Calu3 (cell line): ENCODE measurements at regions not wholly inside any gene's neighbourhood (a gene's known extent, or its start where the extent isn't known, plus 50 kb on each side); places are given as distances from the start of the nearest gene placed in this dataset.

ENCODE experiments used
- BruUV-seq: library from RNA; stranded (reverse); fragments of 400-500 nt; replicated peaks from 2 replicates; lab custom pipeline; 2021; lab: Mats Ljungman, UMichigan
- CTCF ChIA-PET: fragments of 300-600 bp; sonication (Branson Sonifier 250); formaldehyde crosslinking; loops from one replicate; lab custom pipeline; 2022; ENCODE audit warnings: antibody characterized with exemption; lab: Charles Lee
- DNase-seq: peaks from one replicate; pipeline ENCODE4 v3.0.0; 2022
- H3K27ac Mint-ChIP-seq: one replicate; pipeline ENCODE4 v1.8.0; 2022; ENCODE audit warnings: mixed read lengths; ENCODE audit not compliant: unreplicated experiment
- H3K27me3 Mint-ChIP-seq: one replicate; pipeline ENCODE4 v1.8.0; 2022; ENCODE audit warnings: mixed read lengths; ENCODE audit not compliant: unreplicated experiment
- H3K36me3 Mint-ChIP-seq: one replicate; pipeline ENCODE4 v1.8.0; 2022; ENCODE audit warnings: mild to moderate bottlenecking, moderate library complexity, mixed read lengths; ENCODE audit not compliant: insufficient read depth, unreplicated experiment
- H3K4me1 Mint-ChIP-seq: one replicate; pipeline ENCODE4 v1.8.0; 2022; ENCODE audit warnings: mild to moderate bottlenecking, low read depth, mixed read lengths; ENCODE audit not compliant: unreplicated experiment
- H3K4me3 Mint-ChIP-seq: one replicate; pipeline ENCODE4 v1.8.0; 2022; ENCODE audit warnings: mild to moderate bottlenecking, low read depth, moderate library complexity, mixed read lengths; ENCODE audit not compliant: unreplicated experiment
- H3K9me3 Mint-ChIP-seq: one replicate; pipeline ENCODE4 v1.8.0; 2022; ENCODE audit warnings: low read depth, mixed read lengths; ENCODE audit not compliant: unreplicated experiment
- intact Hi-C: fragments of 100-400 bp; cut with micrococcal nuclease; formaldehyde crosslinking; loops from one replicate; pipeline ENCODE4 v1.10.0; 2022; ENCODE audit not compliant: unreplicated experiment
- TF ChIP-seq, protein P1 (sequence below): fragments of 200-600 bp; IDR thresholded peaks from one replicate; pipeline ENCODE4 v1.8.0; 2022; ENCODE audit warnings: antibody characterized with exemption; ENCODE audit not compliant: unreplicated experiment

- Mint-ChIP-seq H3K27ac (no peak overlapping the region), H3K36me3 (no peaks in the 10 kb centered on the region), H3K9me3 (peaks cover 12% of the 10 kb centered on the region), H3K27me3 (no peaks in the 10 kb centered on the region), H3K4me3 (no peak overlapping the region), H3K4me1 (no peaks in the 10 kb centered on the region)
- TF ChIP-seq, protein P1, sequence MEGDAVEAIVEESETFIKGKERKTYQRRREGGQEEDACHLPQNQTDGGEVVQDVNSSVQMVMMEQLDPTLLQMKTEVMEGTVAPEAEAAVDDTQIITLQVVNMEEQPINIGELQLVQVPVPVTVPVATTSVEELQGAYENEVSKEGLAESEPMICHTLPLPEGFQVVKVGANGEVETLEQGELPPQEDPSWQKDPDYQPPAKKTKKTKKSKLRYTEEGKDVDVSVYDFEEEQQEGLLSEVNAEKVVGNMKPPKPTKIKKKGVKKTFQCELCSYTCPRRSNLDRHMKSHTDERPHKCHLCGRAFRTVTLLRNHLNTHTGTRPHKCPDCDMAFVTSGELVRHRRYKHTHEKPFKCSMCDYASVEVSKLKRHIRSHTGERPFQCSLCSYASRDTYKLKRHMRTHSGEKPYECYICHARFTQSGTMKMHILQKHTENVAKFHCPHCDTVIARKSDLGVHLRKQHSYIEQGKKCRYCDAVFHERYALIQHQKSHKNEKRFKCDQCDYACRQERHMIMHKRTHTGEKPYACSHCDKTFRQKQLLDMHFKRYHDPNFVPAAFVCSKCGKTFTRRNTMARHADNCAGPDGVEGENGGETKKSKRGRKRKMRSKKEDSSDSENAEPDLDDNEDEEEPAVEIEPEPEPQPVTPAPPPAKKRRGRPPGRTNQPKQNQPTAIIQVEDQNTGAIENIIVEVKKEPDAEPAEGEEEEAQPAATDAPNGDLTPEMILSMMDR, result no peak
- no peak for DNase-seq
- no TSS peak for BruUV-seq
- CTCF ChIA-PET, result no interaction called here
- intact Hi-C loops, result no loop called here
These were observed 511.6 kb upstream of the ARGLU1 start for GRCh38 chr13:107079423-107080049.

GRCh38 chr13:107078229-107078765 lies 510.4 kb upstream of the ARGLU1 start:
- no peak for DNase-seq
- BruUV-seq, result no TSS peak
- intact Hi-C loops, result no loop called here
- Mint-ChIP-seq H3K27ac (no peak overlapping the region), H3K4me1 (no peaks in the 10 kb centered on the region), H3K4me3 (no peak overlapping the region), H3K9me3 (peaks cover 12% of the 10 kb centered on the region), H3K27me3 (no peaks in the 10 kb centered on the region), H3K36me3 (no peaks in the 10 kb centered on the region)
- CTCF ChIA-PET, result no interaction called here
- TF ChIP-seq, protein P1, result no peak

- TF ChIP-seq, protein P1, result no peak
- no peaks in the 10 kb centered on the region for H3K4me1 Mint-ChIP-seq
- no TSS peak for BruUV-seq
- intact Hi-C loops, result no loop called here
- H3K36me3 Mint-ChIP-seq, result no peaks in the 10 kb centered on the region
- DNase-seq, result no peak
- CTCF ChIA-PET, result no interaction called here
- no peak overlapping the region for H3K4me3 Mint-ChIP-seq
- H3K9me3 Mint-ChIP-seq, result peaks cover 11% of the 10 kb centered on the region
- H3K27ac Mint-ChIP-seq, result no peak overlapping the region
- H3K27me3 Mint-ChIP-seq, result no peaks in the 10 kb centered on the region
These were observed 508.9 kb upstream of the ARGLU1 start for GRCh38 chr13:107076801-107077200.

- peaks cover 5% of the 10 kb centered on the region for H3K9me3 Mint-ChIP-seq
- no peak overlapping the region for H3K27ac Mint-ChIP-seq
- TF ChIP-seq, protein P1, result no peak
- H3K4me1 Mint-ChIP-seq, result no peaks in the 10 kb centered on the region
- no peak for DNase-seq
- BruUV-seq, result no TSS peak
- no peaks in the 10 kb centered on the region for H3K27me3 Mint-ChIP-seq
- H3K4me3 Mint-ChIP-seq, result no peak overlapping the region
- no peaks in the 10 kb centered on the region for H3K36me3 Mint-ChIP-seq
- CTCF ChIA-PET, result no interaction called here
- intact Hi-C loops, result no loop called here
These were observed 507.6 kb upstream of the ARGLU1 start for GRCh38 chr13:107075576-107075975.
